DMS 273 (cell line): ENCODE measurements at regions not wholly inside any gene's neighbourhood (a gene's known extent, or its start where the extent isn't known, plus 50 kb on each side); places are given as distances from the start of the nearest gene placed in this dataset.

Experiments
- DNase-seq: peaks from one replicate; lab custom pipeline; 2025; ENCODE audit not compliant: unreplicated experiment; lab: John Stamatoyannopoulos, UW

DNA sequence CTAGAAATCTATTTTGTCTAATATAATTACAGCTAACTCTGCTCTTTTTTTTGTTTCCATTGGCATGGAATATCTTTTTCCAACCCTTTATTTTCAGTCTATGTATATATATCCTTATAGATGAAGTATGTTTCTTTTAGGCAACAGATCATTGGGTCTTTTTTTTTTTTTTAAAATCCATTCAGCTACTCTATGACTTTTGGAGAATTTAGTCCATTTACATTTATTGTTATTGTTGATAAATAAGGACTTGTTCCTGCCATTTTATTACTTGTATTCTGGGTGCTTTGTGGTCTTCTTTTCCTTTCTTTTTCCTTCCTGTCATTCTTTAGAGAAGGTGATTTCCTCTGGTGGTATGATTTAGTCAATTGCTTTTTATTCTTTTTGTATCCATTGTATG is 296.8 kb downstream of the SMARCA2 start:
- DNase-seq = no peak

DNA sequence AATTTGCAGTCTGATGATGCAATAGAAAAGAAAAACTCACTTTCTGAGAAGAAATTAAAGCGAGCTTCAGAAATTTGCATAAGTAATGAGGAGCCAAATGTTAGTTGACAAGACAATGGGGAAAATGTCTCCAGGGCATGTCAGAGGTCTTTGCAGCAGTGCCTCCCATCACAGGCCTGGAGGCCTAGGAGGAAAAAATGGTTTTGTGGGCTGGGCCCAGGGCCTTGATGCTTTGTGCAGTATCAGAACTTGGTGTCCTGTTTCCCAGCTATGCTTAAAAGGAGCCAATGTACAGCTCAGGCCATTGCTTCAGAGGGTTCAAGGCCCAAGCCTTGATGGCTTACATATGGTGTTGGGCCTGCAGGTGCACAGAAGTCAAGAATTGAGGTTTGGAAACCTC is 298.4 kb downstream of the SMARCA2 start:
- DNase-seq = no peak

DNA sequence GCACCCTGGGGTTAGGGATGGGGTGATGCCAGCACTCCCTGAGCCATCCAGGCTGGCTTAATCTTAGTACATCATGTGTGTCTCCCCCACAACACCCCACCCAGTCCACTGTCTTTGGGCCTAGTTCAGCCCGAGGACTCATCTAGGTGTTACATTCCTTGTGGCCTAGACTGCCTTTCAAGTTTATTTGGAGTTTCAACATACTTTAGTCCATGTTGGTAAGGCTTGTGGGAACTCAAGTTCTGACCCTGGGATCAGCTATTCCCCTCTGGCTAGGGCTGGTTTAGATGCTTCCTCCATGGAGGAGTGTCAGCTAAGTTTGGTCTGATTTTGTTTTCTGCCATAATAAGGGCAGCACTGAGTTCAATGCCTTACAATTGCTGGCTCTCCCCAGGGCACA is 302.4 kb downstream of the SMARCA2 start:
- no peak for DNase-seq

DNA sequence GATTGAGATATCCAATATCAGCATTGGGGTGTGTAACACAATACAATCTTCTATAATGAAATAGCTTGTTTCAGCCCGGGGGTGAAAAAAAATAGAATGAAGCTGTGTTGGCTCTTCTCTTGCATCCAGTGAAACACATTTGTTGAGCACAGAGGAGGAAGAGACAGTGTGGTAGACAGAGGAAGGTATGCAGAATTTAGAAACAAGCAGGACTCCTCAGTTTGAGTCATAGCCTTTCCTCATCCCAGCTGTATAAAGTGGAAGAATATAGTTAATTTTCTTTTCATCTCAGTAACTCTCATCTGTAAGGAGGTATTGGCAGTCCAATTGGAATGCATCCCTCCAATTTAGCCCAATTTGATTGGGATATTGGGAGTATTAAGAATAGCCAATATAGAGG is 302.2 kb upstream of the VLDLR start:
- DNase-seq = no peak

DNA sequence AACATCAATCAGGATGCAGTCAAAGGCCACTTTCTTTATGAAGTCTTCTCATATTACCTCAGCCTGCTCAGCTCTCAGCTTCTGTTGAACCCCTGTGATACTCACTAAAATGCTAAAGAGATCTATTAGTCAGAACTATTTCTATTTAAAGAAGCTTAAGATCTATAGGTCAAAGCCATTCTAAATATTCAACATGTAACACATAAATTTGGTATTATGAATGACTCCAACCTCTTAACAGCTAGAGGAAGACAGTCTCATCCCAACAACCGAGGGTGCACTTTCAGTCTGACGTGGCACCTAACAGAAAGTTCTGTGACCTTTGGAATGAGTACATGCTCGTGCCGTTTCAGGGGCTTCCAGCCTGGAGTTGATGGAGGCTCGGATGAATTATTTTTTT is 301.5 kb upstream of the VLDLR start:
- DNase-seq = no peak

DNA sequence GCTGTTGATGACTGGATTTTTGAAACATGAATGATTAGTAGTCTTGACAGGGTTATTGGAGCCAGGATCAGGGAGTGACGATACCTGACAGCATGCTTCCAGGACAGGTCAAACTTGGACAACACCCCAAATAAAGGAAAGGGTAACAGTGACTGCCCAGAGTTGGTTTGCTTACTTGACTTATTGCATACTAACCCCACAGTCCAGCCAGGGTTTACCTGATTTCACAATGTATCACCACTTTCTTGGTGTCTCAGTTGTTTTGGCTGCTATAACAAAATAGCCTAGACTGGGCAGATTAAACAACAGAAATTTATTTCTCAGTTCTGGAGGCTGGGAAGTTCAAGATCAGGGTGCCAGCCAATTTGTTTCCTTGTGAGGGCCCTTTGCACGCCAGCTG is 301.0 kb upstream of the VLDLR start:
- no peak for DNase-seq

DNA sequence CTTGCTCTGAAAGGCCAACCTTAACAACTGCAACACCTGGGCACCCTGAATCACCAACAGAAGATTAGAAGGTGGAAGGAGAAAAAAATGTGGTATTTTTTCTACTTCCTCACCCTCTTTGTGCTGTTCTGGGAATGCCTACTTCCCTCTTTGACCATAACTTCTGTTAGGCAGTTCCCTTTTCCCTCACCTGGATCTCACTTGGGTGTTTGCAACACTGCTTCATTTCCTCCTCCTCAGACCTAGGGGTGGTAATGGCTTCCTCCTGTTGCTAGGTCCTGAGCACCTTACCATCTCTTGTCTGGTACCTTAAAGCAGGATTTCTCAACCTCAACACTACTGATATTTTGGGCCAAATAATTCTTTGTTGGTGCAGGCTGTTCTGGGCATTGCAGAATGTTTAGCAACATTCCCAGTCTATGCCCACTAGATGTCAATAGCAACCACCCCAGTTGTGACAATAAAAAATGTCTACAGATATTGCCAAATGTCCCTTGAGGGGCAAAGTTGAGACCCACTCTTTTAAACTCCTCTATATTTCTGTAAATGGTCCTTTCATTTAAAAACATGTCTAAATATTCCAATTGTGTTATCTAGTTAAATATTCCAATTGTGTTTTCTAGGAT is 300.0 kb upstream of the VLDLR start:
- DNase-seq = no peak

DNA sequence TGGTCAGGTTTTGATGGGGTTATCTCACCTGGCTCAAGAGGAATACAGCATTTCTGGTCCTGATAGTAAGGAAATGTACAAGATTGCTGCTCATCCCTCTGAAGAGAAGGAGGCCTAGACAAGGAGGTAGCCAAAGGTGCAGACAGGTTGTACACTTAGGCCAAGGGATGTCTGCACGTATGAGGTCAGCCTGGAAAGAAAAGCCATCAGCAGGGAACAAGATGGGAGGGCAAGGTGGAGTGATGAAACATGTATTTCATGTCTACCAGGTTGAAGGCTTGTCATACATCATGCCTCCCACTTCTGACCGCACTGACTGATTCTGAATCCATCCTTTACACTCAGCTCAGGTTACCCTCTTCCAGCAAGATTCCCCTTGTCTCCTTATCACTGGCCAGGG is 296.8 kb upstream of the VLDLR start:
- no peak for DNase-seq

DNA sequence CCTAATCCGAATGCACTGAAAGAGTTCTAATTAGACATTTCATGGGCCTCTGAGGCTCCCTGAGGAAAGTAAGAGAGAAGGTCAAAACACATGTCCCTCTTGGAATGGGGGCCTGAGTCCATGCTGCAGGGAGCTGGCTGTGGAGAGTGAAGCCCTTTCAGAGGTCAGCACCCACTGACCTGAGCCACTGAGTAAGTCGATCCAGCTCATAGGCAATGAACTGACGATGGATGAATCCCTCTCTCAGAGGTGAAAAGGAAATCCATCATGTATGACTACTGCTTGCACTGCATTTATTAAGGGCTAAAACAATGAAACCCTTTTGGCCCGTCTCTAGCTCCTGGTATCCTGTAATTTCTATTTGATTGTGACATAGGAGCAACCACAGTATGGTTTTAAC is 288.9 kb upstream of the VLDLR start:
- no peak for DNase-seq

DNA sequence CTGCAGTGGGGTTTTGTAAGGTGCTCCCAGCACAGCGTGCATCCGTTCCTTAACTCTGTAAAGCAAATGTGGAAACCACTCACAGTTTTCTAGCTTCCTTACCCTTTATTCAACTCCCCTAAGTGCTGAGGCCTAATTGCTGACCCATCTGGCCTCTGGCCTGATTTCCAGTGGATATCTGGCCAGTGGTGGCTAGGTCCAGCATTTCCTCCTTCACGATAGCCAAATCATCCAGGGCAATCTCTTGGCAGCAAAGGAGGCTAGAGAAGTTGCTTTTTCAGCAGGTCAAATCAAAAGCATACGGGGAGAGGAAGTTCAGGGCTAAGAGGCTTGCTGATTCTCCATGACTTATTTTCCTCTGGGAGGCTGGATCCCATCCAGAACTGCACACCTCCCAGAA is 286.3 kb upstream of the VLDLR start:
- no peak for DNase-seq

DNA sequence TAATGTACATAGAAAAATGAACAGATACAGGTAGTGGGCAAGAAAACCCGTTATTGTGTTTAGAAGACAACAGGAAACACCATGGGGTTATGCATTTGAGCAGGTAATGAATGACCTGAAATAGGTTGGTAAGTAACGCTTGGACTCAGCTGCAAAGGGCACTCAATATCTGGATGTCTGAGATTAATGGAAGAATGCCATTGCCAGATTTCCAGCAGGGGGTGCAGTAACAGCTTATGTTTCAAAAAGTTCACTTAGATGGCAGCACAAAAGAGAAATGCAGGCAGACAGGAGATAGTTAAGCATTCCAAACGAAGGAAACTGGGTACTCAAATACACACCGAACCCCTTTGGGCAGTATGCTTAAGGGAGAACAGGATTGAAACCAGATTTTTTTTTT is 285.5 kb upstream of the VLDLR start:
- peak; percentile 32 for DNase-seq

DNA sequence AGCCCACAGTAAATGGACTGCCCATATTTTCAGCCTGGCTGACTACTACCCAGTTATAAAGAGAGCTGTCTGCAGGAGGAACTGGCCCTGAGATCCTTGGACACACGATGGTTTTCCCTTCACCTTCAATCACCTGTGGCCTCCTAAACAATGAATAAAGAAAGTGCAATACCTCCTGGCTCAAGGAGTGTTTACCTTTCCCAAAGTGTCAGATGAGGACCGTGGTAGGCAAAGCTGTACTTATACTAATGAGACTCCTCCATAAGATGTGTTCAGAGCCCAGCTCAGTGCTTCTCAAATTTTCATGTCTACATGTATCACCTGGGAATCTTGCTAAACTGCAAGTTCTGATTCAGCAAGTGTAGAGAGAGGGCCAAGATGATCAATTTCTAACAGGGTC is 284.5 kb upstream of the VLDLR start:
- no peak for DNase-seq

DNA sequence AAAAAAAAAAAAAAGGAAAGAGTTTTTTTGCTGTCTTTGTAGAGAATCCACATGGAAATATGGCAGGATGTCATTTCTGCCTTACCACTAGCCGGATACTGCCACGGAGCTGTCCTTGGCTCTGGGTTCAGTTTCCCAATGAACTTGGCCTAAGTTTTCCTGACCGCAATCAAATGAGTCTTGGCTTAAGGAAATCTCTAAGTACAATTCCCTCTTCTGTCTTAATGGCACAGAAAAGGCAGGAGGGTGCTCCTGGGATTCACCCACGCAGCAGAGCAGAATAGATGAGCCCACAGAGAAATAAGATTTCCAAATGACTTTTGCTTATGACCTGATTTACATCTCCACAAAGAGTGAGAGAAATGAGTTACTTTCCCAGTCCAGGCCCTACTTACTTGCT is 284.0 kb upstream of the VLDLR start:
- no peak for DNase-seq

DNA sequence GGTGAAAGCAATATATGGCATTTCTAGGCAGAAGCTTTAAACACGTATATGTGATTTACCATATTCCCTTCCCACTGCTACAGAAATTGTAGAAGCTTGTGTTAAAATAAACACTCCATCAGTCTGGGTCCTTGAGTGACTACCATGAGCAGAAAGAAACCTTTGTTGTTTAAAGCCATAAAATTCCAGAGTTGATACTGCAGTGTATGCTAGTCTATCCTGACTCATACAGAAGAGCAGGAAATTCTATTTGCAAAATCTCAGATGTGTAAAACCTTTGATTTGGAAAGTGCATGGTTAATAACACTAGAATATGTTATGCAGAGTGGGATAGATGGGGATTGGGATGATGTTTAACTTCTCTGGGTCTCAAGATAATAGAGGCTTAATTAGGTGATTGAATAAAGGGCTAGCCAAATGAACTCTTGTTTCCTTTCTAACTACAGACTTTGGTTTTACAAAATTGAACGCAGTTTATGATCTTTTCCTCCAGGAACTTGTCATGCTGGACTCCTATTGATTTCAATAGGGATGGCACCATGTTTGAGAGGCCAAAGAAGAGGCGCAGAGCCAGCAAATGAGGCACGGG is 282.7 kb upstream of the VLDLR start:
- no peak for DNase-seq

DNA sequence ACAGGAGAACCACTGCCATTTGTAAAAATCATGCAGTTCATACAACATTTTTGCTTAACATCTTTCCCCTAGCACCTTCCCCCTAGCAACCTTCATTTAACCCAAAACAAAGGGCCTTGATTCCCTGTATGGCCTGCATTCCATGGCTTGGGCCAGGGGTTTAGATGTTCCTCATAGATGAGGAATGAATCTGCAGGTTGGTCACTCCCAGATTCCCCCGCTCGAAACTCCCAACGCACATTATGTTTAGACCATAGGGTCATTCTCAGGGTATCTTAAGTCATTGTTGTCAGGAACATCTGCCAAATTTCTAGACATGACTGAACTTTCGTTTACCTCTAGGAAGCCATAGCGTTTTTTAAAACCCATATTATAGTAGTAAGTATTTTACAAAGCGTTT is 282.2 kb upstream of the VLDLR start:
- no peak for DNase-seq

DNA sequence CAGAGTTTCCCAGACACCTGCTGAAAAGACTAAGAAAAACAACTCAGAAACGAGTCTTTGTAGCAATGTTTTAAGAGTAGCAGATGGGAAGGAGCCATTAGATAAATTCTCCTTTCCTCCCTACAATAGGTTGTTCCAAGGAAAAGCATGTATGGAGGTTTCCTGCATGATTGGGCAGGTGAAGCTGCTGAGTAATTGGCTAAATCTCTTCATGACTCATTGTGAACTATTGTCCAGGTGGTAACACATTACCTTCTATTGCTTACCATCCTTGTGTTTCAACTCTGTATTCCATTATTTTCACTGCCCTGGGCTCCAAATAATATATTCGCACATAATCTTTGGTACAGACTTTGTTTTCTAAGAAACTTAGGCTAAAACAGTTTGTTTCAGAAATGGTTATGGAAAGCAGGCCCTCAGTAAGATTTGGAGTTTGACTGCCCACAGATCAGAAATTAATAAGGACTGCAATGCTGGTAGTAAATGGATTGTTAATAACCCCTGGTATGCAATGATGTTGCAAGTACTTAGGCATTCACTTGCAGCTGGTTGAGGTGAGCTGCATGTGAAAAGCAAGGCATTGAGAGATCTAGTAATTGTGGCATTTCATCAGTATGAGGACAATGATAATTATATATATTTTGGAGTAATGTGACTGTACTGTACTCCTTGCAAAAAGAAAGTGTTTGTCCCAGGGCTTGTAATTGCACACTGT is 281.4 kb upstream of the VLDLR start:
- DNase-seq = no peak

DNA sequence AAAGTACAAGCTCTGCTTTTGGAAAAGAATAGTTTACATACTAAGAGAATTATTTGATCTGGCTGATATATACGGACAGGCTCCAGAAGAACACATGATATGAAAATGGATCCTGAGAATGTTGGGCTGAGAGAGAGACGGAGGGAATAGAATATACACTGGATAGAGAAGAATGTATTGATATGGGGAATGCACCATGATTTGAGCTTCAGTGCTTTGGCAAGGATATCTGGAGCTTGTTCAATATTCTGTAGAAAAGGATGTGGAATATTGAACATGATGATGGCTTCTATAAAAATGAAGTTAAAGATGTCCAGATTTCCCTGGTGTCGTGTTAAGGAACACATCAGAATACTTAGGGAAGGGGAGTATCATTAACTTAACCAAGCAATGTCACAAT is 280.5 kb upstream of the VLDLR start:
- no peak for DNase-seq

DNA sequence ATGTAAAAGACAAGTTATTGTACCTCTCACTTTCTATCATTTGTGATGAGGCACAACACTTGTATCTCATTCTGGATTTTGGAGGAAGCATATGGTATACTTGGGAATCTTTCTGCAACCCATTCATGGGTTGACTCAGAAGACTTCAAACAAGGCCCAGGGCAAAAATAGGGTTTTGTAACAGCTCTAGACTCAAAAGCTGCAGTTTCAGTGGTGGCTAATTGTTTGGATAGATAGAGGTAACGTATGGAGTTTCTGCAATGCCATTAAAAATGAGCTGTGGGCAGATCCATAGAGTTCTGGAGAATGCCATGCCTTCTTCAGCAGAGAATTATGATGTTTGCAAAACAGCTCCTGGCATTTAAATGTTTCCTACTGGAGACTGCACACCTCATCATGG is 279.6 kb upstream of the VLDLR start:
- DNase-seq = no peak

DNA sequence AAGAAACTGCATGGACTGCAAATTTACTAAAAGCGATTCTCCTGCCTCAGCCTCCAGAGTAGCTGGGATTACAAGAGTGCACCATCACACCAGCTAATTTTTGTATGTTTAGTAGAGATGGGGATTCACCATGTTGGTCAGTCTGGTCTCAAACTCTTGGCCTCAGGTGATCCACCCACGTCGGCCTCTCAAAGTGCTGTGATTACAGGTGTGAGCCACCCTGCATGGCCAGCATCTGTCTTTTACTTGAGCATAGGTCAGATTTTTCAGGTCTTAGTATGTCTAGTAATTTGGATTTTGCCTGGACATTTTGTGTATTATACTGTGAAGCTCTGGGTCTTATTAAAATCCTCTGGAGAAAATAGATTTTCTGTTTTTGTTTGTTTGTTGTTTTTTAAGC is 277.8 kb upstream of the VLDLR start:
- DNase-seq = no peak

DNA sequence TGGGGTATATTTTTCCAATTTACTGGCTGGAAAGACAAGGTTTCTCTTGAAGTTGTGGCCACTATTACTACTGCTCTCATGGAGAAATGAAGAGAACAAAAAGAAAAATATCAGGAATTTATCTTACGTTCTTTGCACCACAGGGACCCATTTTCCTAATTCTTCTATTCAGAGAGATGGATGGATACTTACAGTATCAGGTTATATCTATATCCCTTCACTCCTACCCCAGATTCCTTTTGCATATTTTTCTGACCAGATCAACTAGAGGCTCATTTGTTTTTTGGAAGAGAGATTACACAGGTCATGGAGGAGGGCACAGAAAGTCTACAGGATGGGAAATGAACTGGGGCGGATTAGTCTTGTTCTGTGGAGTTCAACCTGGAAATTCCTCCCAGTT is 277.2 kb upstream of the VLDLR start:
- no peak for DNase-seq

DNA sequence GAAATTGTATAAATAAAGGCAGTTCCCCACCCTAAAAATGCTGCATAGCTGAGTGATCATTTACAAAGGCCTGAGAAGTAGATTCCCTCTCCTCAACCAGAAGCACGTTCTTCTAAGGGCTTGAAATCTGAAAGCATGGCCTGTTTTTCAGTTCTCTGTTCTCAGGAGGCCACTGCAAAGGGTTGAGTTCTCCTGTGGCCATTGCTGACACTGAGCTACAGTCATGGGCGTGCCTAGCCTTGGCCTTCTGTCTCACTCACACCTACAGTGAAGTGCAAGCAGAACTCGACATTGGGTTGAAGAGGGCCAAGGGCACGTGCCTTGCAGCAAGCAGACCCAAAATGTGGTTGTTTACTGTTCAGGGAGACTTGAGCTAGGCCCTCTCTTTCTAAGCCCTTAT is 276.6 kb upstream of the VLDLR start:
- DNase-seq = no peak

DNA sequence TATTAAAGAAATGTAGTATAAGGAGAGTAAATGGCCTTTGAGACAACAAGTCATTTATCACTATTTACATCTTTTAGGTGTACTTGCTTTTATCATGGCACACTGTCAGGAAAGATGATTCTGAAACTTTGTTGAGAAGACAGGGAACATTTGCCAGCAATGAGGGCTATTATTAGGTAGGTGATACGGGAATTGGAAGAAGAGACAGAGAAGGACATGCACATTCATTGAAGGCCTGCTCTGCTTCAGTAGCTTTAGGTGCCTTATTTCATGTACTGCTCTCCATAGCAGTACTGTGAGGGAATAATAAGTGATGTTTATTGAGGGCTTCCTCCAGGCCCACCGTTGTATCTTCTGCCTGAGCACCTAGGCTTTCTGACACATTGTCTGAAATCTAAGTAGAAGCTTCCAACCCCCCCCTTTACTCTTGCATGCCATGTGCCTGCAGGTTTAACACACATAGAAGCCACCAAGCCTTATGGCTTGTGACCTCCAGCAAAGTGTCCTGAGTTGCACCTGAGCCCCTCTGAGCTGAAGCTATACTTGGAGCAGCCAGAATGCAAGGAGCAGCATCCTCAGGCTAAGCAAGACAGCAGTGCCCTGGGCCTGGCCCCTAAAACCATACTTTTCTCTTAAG is 275.2 kb upstream of the VLDLR start:
- DNase-seq = no peak
